HFFc6 (cell line): ENCODE measurements at regions not wholly inside any gene's neighbourhood (a gene's known extent, or its start where the extent isn't known, plus 50 kb on each side); places are given as distances from the start of the nearest gene placed in this dataset.

Experiments used
- DNase-seq: peaks from one replicate; pipeline ENCODE4 v3.0.0-alpha.2; 2018
- H3K27ac Mint-ChIP-seq: 2 replicates; pipeline ENCODE4 v1.8.0; 2020; ENCODE audit warnings: mild to moderate bottlenecking, mixed read lengths
- H3K27me3 Mint-ChIP-seq: 2 replicates; pipeline ENCODE4 v1.8.0; 2021; ENCODE audit warnings: mild to moderate bottlenecking, moderate library complexity, mixed read lengths; ENCODE audit not compliant: insufficient read depth
- H3K36me3 Mint-ChIP-seq: 2 replicates; pipeline ENCODE4 v1.8.0; 2021; ENCODE audit warnings: low read depth, mixed read lengths
- H3K4me1 Mint-ChIP-seq: 2 replicates; pipeline ENCODE4 v1.8.0; 2020; ENCODE audit warnings: low read depth, mixed read lengths
- H3K4me3 Mint-ChIP-seq: 2 replicates; pipeline ENCODE4 v1.8.0; 2020; ENCODE audit warnings: mild to moderate bottlenecking, moderate library complexity, mixed read lengths
- H3K9me3 Mint-ChIP-seq: 2 replicates; pipeline ENCODE4 v1.8.0; 2020; ENCODE audit warnings: mild to moderate bottlenecking, mixed read lengths
- TF ChIP-seq, protein P1 (sequence below): fragments of 200-600 bp; sonication (generic); IDR thresholded peaks from 2 replicates; pipeline ENCODE4 v1.5.0; 2021; ENCODE audit warnings: antibody characterized with exemption, mild to moderate bottlenecking

DNA sequence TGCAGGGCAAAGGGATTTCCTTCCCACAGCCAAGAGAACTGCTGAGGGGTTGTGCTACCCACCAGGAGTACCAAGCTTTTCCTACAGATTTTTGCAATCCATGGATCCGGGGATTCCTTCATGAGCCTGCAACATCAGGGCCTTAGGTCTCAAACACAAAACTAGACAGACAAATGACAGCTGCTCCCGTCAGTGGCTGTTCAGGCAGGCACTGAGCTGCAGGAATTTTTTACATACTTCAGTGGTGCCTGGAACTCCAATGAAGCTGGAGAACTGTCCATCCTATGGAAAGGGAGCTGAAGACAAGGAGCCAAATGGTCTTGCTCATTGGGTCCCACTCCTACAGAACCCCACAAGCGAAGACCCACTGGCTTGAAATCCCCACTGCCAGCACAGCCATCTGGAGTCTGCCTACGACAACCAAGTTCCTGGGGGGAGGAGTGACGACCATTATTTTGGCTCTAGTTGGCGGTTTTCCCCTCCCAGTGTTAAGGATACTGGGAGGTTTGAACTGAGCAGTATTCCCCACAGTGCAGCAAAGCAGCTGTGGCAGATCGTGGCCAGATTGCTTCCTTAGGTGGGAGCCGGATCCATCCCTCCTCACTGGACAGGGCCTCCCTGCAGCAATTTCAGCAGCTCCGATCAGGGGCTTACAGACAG lies 157.7 kb upstream of the TMEM45B start:
- H3K27me3 Mint-ChIP-seq, result peaks cover 20% of the 10 kb centered on the region
- no peaks in the 10 kb centered on the region for H3K4me1 Mint-ChIP-seq
- peaks cover 11% of the 10 kb centered on the region; the same call in 1 of the 2 replicates for H3K36me3 Mint-ChIP-seq
- TF ChIP-seq, protein P1, sequence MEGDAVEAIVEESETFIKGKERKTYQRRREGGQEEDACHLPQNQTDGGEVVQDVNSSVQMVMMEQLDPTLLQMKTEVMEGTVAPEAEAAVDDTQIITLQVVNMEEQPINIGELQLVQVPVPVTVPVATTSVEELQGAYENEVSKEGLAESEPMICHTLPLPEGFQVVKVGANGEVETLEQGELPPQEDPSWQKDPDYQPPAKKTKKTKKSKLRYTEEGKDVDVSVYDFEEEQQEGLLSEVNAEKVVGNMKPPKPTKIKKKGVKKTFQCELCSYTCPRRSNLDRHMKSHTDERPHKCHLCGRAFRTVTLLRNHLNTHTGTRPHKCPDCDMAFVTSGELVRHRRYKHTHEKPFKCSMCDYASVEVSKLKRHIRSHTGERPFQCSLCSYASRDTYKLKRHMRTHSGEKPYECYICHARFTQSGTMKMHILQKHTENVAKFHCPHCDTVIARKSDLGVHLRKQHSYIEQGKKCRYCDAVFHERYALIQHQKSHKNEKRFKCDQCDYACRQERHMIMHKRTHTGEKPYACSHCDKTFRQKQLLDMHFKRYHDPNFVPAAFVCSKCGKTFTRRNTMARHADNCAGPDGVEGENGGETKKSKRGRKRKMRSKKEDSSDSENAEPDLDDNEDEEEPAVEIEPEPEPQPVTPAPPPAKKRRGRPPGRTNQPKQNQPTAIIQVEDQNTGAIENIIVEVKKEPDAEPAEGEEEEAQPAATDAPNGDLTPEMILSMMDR, result no peak
- no peak for DNase-seq
- no peak overlapping the region for H3K27ac Mint-ChIP-seq
- H3K4me3 Mint-ChIP-seq, result no peak overlapping the region
- peaks cover 20% of the 10 kb centered on the region for H3K9me3 Mint-ChIP-seq

- peaks cover 11% of the 10 kb centered on the region; the same call in 1 of the 2 replicates for H3K36me3 Mint-ChIP-seq
- H3K4me3 Mint-ChIP-seq, result no peak overlapping the region
- no peaks in the 10 kb centered on the region for H3K4me1 Mint-ChIP-seq
- TF ChIP-seq, protein P1, result no peak
- no peak overlapping the region for H3K27ac Mint-ChIP-seq
- peaks cover 20% of the 10 kb centered on the region for H3K27me3 Mint-ChIP-seq
- H3K9me3 Mint-ChIP-seq, result peaks cover 20% of the 10 kb centered on the region
- DNase-seq, result no peak
These were observed 157.2 kb upstream of the TMEM45B start for GRCh38 chr11:129658526-129658867.

- H3K27ac Mint-ChIP-seq, result no peak overlapping the region
- H3K4me3 Mint-ChIP-seq, result no peak overlapping the region
- no peaks in the 10 kb centered on the region for H3K9me3 Mint-ChIP-seq
- no peaks in the 10 kb centered on the region for H3K4me1 Mint-ChIP-seq
- DNase-seq, result no peak
- H3K36me3 Mint-ChIP-seq, result no peaks in the 10 kb centered on the region
- TF ChIP-seq, protein P1, result no peak
- H3K27me3 Mint-ChIP-seq, result peaks cover 16% of the 10 kb centered on the region
These were observed 134.7 kb upstream of the TMEM45B start for GRCh38 chr11:129680907-129681306.

DNA sequence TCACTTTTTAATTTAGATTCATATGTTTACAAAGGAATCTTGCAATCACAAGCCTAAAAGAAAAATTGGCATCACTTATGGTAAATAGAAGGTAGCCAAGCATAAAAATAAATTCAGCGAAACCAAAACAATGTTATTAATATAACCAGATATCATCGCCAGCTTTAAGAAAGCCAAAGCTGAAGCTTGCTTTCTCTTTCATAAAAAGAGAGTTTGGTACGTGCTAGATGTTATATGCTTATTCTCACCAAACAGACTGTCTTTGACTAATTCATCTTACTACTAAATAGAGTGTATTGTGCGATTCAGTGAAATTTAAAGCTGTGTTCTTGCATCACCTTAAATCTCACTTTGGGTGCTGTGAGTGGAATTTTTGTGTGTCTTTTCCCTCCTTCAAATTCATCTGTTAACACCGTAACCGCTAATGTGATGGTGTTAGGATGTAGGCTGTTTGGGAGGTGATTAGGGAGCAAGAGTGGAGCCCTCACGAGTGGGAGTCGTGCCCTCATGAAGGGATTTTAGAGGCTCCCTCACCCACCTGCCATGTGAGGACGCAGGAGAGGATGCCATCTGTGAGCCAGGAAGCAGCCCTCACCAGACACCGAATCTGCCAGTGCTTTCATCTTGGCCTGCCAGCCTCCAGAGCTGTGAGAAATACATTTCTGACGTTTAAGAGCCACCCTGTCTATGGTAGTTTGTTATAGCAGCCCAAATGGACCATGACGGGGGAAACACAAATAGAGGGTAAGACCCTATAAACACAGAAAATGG lies 134.1 kb upstream of the TMEM45B start:
- Mint-ChIP-seq H3K4me3 (no peak overlapping the region), H3K4me1 (no peaks in the 10 kb centered on the region), H3K9me3 (no peaks in the 10 kb centered on the region), H3K27me3 (peaks cover 14% of the 10 kb centered on the region), H3K27ac (no peak overlapping the region), H3K36me3 (no peaks in the 10 kb centered on the region)
- TF ChIP-seq, protein P1, result no peak
- no peak for DNase-seq

GRCh38 chr11:129686269-129686668 lies 129.4 kb upstream of the TMEM45B start:
- H3K9me3 Mint-ChIP-seq, result no peaks in the 10 kb centered on the region
- H3K27ac Mint-ChIP-seq, result no peak overlapping the region
- no peaks in the 10 kb centered on the region for H3K36me3 Mint-ChIP-seq
- H3K4me3 Mint-ChIP-seq, result no peak overlapping the region
- no peak for DNase-seq
- TF ChIP-seq, protein P1, result no peak
- peaks cover 4% of the 10 kb centered on the region for H3K27me3 Mint-ChIP-seq
- no peaks in the 10 kb centered on the region for H3K4me1 Mint-ChIP-seq
